ENCODE measurements at regions not wholly inside any gene's neighbourhood (a gene's known extent, or its start where the extent isn't known, plus 50 kb on each side); places are given as distances from the start of the nearest gene placed in this dataset.

DNA sequence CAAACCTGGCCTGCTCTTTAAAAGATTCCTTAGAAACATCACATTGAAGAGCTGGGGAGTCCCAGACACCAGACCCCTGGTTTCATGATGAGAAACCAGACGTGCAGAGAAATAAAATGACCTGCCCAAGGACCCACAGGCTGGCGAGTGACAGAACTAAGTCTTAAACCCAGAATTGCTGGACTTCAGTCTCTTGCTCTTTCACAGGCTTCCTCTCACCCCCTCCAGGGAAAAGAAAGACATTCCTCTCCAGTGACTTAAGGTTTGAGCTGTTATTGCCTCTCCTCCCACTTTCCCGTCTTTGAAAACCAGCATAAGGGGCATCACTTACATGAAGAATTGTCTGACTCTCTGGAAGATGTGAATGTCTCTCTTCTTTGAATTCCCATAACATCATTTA is 535.2 kb downstream of the IRX1 start:
- Histone ChIP-seq H2AFZ (ENCODE audit: low read depth, low read length) (no peak overlapping the region), H3K36me3 (ENCODE audit: control insufficient read depth in 2 of 2, extremely low read depth in 1 of 2, insufficient read depth in 2 of 2, low read length in 2 of 2) (no peaks in the 10 kb centered on the region), H3K9me3 (replicated peaks; ENCODE audit: control insufficient read depth, insufficient read depth, low read length) (peaks cover 5% of the 10 kb centered on the region), H3K27ac (ENCODE audit: insufficient read depth, low read depth, low read length) (no peak overlapping the region), H3K9ac (replicated peaks; ENCODE audit: extremely low read depth, insufficient read depth, low read length) (no peak overlapping the region), H3K4me3 (replicated peaks in 1 of 3; ENCODE audit: insufficient read depth in 1 of 3, low read depth in 1 of 3, low read length in 3 of 3) (no peak overlapping the region), H3K4me1 (ENCODE audit: control insufficient read depth, extremely low read depth, insufficient read depth, low read length) (no peaks in the 10 kb centered on the region), H3K9me1 (replicated peaks; ENCODE audit: control insufficient read depth, extremely low read depth, insufficient read depth, low read length) (no peaks in the 10 kb centered on the region), H3K4me2 (ENCODE audit: insufficient read depth, low read length) (no peak overlapping the region), H3K79me2 (ENCODE audit: control insufficient read depth, insufficient read depth, low read length) (no peaks in the 10 kb centered on the region), H4K20me1 (replicated peaks; ENCODE audit: control insufficient read depth, extremely low read depth, insufficient read depth, low read length) (no peaks in the 10 kb centered on the region), H3K27me3 (ENCODE audit: control insufficient read depth in 2 of 2, insufficient read depth in 2 of 2, low read length in 2 of 2) (no peaks in the 10 kb centered on the region)
- CTCF ChIA-PET: no interaction called here
- FAIRE-seq (no peak), DNase-seq (ENCODE audit: low read depth, low spot score) (no peak)
- no TSS peak for BruUV-seq (replicated peaks)
- intact Hi-C loops (cut with micrococcal nuclease): no loop called here
- dilution Hi-C loops (cut with MboI; ENCODE audit: extremely low pct_ligation_motif_present, low sequenced_read_pairs): no loop called here
- TF ChIP-seq FOS (IDR thresholded peaks at IDR 0.05; ENCODE audit: borderline replicate concordance, insufficient read depth, low read length) (no peak), JUN (IDR thresholded peaks at IDR 0.05; ENCODE audit: borderline replicate concordance, insufficient read depth, insufficient read length, low read depth) (no peak), MYC (IDR thresholded peaks at IDR 0.05; ENCODE audit: low read depth, low read length) (no peak), GATA2 (IDR thresholded peaks at IDR 0.05; ENCODE audit: insufficient read depth, insufficient read length, low read depth, low read length) (no peak), POLR2AphosphoS5 (IDR thresholded peaks at IDR 0.05; ENCODE audit: insufficient read depth, low read depth, low read length) (no peak)
- TF ChIP-seq, protein P1, sequence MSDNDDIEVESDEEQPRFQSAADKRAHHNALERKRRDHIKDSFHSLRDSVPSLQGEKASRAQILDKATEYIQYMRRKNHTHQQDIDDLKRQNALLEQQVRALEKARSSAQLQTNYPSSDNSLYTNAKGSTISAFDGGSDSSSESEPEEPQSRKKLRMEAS (IDR thresholded peaks at IDR 0.05; ENCODE audit: insufficient read depth, insufficient read length): no peak
- TF ChIP-seq, protein P2, sequence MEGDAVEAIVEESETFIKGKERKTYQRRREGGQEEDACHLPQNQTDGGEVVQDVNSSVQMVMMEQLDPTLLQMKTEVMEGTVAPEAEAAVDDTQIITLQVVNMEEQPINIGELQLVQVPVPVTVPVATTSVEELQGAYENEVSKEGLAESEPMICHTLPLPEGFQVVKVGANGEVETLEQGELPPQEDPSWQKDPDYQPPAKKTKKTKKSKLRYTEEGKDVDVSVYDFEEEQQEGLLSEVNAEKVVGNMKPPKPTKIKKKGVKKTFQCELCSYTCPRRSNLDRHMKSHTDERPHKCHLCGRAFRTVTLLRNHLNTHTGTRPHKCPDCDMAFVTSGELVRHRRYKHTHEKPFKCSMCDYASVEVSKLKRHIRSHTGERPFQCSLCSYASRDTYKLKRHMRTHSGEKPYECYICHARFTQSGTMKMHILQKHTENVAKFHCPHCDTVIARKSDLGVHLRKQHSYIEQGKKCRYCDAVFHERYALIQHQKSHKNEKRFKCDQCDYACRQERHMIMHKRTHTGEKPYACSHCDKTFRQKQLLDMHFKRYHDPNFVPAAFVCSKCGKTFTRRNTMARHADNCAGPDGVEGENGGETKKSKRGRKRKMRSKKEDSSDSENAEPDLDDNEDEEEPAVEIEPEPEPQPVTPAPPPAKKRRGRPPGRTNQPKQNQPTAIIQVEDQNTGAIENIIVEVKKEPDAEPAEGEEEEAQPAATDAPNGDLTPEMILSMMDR (IDR thresholded peaks at IDR 0.05; ENCODE audit: extremely low read depth in 1 of 2, insufficient read depth in 1 of 2, low read depth in 1 of 2, low read length in 2 of 2): no peak
- POLR2A ChIA-PET: no interaction called here
